ENCODE measurements at regions not wholly inside any gene's neighbourhood (a gene's known extent, or its start where the extent isn't known, plus 50 kb on each side); places are given as distances from the start of the nearest gene placed in this dataset.
"Not testable (repeated sequence)": the region's sequence is repeated elsewhere in the genome, so short reads cannot be mapped to it uniquely, and the experiment has no call there.

GRCh38 chr5:25445381-25446060 lies 800.7 kb upstream of the CDH10 start:
- H3K79me2 ChIP-seq (ENCODE audit: control insufficient read depth, low read length); H3K4me1 ChIP-seq (ENCODE audit: control insufficient read depth, low read length); H3K36me3 ChIP-seq (ENCODE audit: control insufficient read depth, low read length); H3K4me3 ChIP-seq (ENCODE audit: low read length); H3K27ac ChIP-seq (ENCODE audit: low read depth, low read length); H3K9me2 ChIP-seq (replicated peaks; ENCODE audit: control insufficient read depth, low read length); H4K20me1 ChIP-seq (ENCODE audit: control insufficient read depth, insufficient read depth, low read depth, low read length); H3F3A ChIP-seq (ENCODE audit: control insufficient read depth, insufficient read depth); H3K4me2 ChIP-seq (ENCODE audit: low read length); H3K27me3 ChIP-seq (ENCODE audit: control insufficient read depth, low read length); H3K9me3 ChIP-seq (ENCODE audit: control insufficient read depth, insufficient read depth, low read length): not testable (repeated sequence)

DNA sequence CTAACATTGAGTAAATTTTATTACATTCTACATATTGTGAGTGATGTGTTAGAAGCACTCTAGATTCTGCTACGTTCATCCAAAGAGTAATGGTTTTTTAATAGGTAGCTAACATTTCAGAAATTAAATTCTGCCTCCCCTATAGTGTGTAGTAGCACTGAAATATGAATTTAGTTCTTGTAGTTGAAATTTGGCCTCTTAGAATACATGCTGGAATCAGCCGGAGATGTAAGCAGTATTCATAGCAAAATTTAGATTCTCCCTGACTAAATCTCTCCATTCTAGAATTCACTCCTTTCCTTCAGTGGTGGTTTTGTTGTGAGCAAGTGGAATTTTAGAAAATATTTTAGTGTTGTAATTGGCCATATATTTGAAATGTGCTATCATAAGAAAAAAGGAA lies 799.9 kb upstream of the CDH10 start:
- TF ChIP-seq, protein P1, sequence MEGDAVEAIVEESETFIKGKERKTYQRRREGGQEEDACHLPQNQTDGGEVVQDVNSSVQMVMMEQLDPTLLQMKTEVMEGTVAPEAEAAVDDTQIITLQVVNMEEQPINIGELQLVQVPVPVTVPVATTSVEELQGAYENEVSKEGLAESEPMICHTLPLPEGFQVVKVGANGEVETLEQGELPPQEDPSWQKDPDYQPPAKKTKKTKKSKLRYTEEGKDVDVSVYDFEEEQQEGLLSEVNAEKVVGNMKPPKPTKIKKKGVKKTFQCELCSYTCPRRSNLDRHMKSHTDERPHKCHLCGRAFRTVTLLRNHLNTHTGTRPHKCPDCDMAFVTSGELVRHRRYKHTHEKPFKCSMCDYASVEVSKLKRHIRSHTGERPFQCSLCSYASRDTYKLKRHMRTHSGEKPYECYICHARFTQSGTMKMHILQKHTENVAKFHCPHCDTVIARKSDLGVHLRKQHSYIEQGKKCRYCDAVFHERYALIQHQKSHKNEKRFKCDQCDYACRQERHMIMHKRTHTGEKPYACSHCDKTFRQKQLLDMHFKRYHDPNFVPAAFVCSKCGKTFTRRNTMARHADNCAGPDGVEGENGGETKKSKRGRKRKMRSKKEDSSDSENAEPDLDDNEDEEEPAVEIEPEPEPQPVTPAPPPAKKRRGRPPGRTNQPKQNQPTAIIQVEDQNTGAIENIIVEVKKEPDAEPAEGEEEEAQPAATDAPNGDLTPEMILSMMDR (IDR thresholded peaks at IDR 0.05; ENCODE audit: low read depth, low read length, poor library complexity, severe bottlenecking) = no peak
- no peak for TF ChIP-seq EZH2phosphoT487 (IDR thresholded peaks at IDR 0.05; ENCODE audit: borderline replicate concordance, low read length)
- no peaks in the 10 kb centered on the region for H3K79me2 ChIP-seq (ENCODE audit: control insufficient read depth, low read length)
- no peaks in the 10 kb centered on the region for H3F3A ChIP-seq (ENCODE audit: control insufficient read depth, insufficient read depth)
- H3K27me3 ChIP-seq (ENCODE audit: control insufficient read depth, low read length) = no peaks in the 10 kb centered on the region
- no peak overlapping the region for H3K27ac ChIP-seq (ENCODE audit: low read depth, low read length)
- no peaks in the 10 kb centered on the region for H3K4me1 ChIP-seq (ENCODE audit: control insufficient read depth, low read length)
- no peaks in the 10 kb centered on the region for H3K36me3 ChIP-seq (ENCODE audit: control insufficient read depth, low read length)
- H3K9me2 ChIP-seq (replicated peaks; ENCODE audit: control insufficient read depth, low read length) = no peaks in the 10 kb centered on the region
- H3K9me3 ChIP-seq (ENCODE audit: control insufficient read depth, insufficient read depth, low read length) = no peaks in the 10 kb centered on the region
- H3K4me2 ChIP-seq (ENCODE audit: low read length) = no peak overlapping the region
- no peaks in the 10 kb centered on the region for H4K20me1 ChIP-seq (ENCODE audit: control insufficient read depth, insufficient read depth, low read depth, low read length)
- H3K4me3 ChIP-seq (ENCODE audit: low read length) = no peak overlapping the region

DNA sequence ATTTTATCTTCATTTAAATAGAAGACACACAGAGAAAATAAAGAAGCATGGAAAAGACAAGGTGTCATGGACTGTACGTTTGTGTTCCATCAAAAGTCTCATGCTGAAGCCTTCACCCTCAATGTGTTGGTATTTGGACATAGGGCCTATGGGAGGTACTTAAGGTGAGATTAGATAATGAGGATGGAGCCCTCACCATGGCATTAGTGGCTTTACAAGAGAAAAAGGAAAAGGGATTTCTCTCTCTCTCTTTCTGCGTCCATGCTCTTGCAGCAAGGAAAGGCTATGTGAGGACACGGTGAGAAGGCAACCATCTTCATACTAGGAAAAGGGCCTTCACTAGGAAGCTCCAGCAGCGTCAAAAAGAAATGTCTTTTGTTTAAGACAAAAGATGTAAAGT lies 797.0 kb upstream of the CDH10 start:
- TF ChIP-seq, protein P1 (IDR thresholded peaks at IDR 0.05; ENCODE audit: low read depth, low read length, poor library complexity, severe bottlenecking) = no peak
- no peak for TF ChIP-seq EZH2phosphoT487 (IDR thresholded peaks at IDR 0.05; ENCODE audit: borderline replicate concordance, low read length)
- H4K20me1 ChIP-seq (ENCODE audit: control insufficient read depth, insufficient read depth, low read depth, low read length) = no peaks in the 10 kb centered on the region
- no peaks in the 10 kb centered on the region for H3K79me2 ChIP-seq (ENCODE audit: control insufficient read depth, low read length)
- H3K9me3 ChIP-seq (ENCODE audit: control insufficient read depth, insufficient read depth, low read length) = no peaks in the 10 kb centered on the region
- no peaks in the 10 kb centered on the region for H3F3A ChIP-seq (ENCODE audit: control insufficient read depth, insufficient read depth)
- no peaks in the 10 kb centered on the region for H3K27me3 ChIP-seq (ENCODE audit: control insufficient read depth, low read length)
- H3K36me3 ChIP-seq (ENCODE audit: control insufficient read depth, low read length) = no peaks in the 10 kb centered on the region
- H3K27ac ChIP-seq (ENCODE audit: low read depth, low read length) = no peak overlapping the region
- H3K4me1 ChIP-seq (ENCODE audit: control insufficient read depth, low read length) = no peaks in the 10 kb centered on the region
- no peaks in the 10 kb centered on the region for H3K9me2 ChIP-seq (replicated peaks; ENCODE audit: control insufficient read depth, low read length)
- H3K4me3 ChIP-seq (ENCODE audit: low read length) = no peak overlapping the region
- no peak overlapping the region for H3K4me2 ChIP-seq (ENCODE audit: low read length)

DNA sequence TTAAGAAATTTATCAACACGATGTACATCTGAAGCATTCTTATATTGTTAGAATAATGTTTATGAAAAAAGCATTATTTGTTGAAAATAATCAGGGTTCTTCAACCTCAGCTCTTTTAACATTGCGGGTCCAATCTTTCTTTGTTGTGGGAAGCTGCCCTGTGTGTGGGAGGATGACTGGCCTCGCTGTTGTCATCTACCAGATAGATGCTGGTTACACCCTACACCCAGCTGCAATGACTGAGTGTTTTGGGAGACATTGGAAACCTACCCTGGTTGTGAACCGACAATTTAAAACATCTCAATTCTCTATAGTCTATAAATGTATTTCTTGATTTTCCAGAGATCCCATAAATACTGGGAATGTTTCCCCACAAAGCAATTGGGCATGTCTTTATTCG lies 794.2 kb upstream of the CDH10 start:
- Histone ChIP-seq H4K20me1 (ENCODE audit: control insufficient read depth, insufficient read depth, low read depth, low read length) (no peaks in the 10 kb centered on the region), H3K4me2 (ENCODE audit: low read length) (no peak overlapping the region), H3K27ac (ENCODE audit: low read depth, low read length) (no peak overlapping the region), H3K4me3 (ENCODE audit: low read length) (no peak overlapping the region), H3K36me3 (ENCODE audit: control insufficient read depth, low read length) (no peaks in the 10 kb centered on the region), H3F3A (ENCODE audit: control insufficient read depth, insufficient read depth) (no peaks in the 10 kb centered on the region), H3K4me1 (ENCODE audit: control insufficient read depth, low read length) (no peaks in the 10 kb centered on the region), H3K9me2 (replicated peaks; ENCODE audit: control insufficient read depth, low read length) (no peaks in the 10 kb centered on the region), H3K27me3 (ENCODE audit: control insufficient read depth, low read length) (no peaks in the 10 kb centered on the region), H3K79me2 (ENCODE audit: control insufficient read depth, low read length) (no peaks in the 10 kb centered on the region), H3K9me3 (ENCODE audit: control insufficient read depth, insufficient read depth, low read length) (no peaks in the 10 kb centered on the region)
- TF ChIP-seq EZH2phosphoT487 (IDR thresholded peaks at IDR 0.05; ENCODE audit: borderline replicate concordance, low read length) = no peak
- TF ChIP-seq, protein P1 (IDR thresholded peaks at IDR 0.05; ENCODE audit: low read depth, low read length, poor library complexity, severe bottlenecking) = no peak

GRCh38 chr5:25438375-25438774 lies 793.6 kb upstream of the CDH10 start:
- H3K36me3 ChIP-seq (ENCODE audit: control insufficient read depth, low read length); H3K79me2 ChIP-seq (ENCODE audit: control insufficient read depth, low read length); H3K9me2 ChIP-seq (replicated peaks; ENCODE audit: control insufficient read depth, low read length); H3K4me3 ChIP-seq (ENCODE audit: low read length); H3F3A ChIP-seq (ENCODE audit: control insufficient read depth, insufficient read depth); H3K4me2 ChIP-seq (ENCODE audit: low read length); H3K4me1 ChIP-seq (ENCODE audit: control insufficient read depth, low read length); H3K27ac ChIP-seq (ENCODE audit: low read depth, low read length); H3K27me3 ChIP-seq (ENCODE audit: control insufficient read depth, low read length); H3K9me3 ChIP-seq (ENCODE audit: control insufficient read depth, insufficient read depth, low read length); H4K20me1 ChIP-seq (ENCODE audit: control insufficient read depth, insufficient read depth, low read depth, low read length): not testable (repeated sequence)

Measured in DOHH2 (cell line).